IMR-90 (cell line): ENCODE measurements at regions not wholly inside any gene's neighbourhood (a gene's known extent, or its start where the extent isn't known, plus 50 kb on each side); places are given as distances from the start of the nearest gene placed in this dataset.

Experiments used
- ATAC-seq: fragments of 200-7000 bp; cut with Tn5 transposase; 2 replicates; pipeline ENCODE4 v1.9.1; 2020; ENCODE audit warnings: low read depth, mild to moderate bottlenecking, moderate library complexity
- BruUV-seq: library from RNA; stranded (reverse); fragments of 400-500 nt; replicated peaks from 2 replicates; lab custom pipeline; 2021; lab: Mats Ljungman, UMichigan
- CTCF ChIA-PET: fragments of 300-600 bp; formaldehyde crosslinking; extraction: SDS; loops from one replicate; lab custom pipeline; 2021; ENCODE audit warnings: antibody characterized with exemption; lab: Yijun Ruan, JAX
- POLR2A ChIA-PET: fragments of 300-600 bp; sonication (Branson Sonifier 250); formaldehyde crosslinking; loops from one replicate; lab custom pipeline; 2022; ENCODE audit warnings: antibody characterized with exemption; ENCODE audit not compliant: unreplicated experiment; lab: Charles Lee
- DNase-seq: peaks from one replicate; pipeline ENCODE4 v3.0.0; 2013
- H2AFZ ChIP-seq: replicated peaks from 2 replicates; pipeline ENCODE3; 2013; ENCODE audit warnings: low read length, mild to moderate bottlenecking; ENCODE audit not compliant: poor library complexity
- H2AK5ac ChIP-seq: 2 replicates; pipeline ENCODE4 v1.6.1; 2013; ENCODE audit warnings: low read depth, low read length, inconsistent platforms
- H2AK9ac ChIP-seq: replicated peaks from 2 replicates; pipeline ENCODE3; 2013; ENCODE audit warnings: mild to moderate bottlenecking, low read depth, low read length, moderate library complexity; ENCODE audit not compliant: poor library complexity
- H2BK120ac ChIP-seq: 2 replicates; pipeline ENCODE4 v1.6.1; 2013; ENCODE audit warnings: low read depth, low read length, inconsistent platforms
- H2BK15ac ChIP-seq: 3 replicates; pipeline ENCODE4 v1.6.1; 2013; ENCODE audit warnings: low read depth, low read length, inconsistent platforms
- H2BK20ac ChIP-seq: 2 replicates; pipeline ENCODE4 v1.6.1; 2013; ENCODE audit warnings: low read depth, mild to moderate bottlenecking, inconsistent platforms, low read length, moderate library complexity
- H2BK5ac ChIP-seq: 2 replicates; pipeline ENCODE4 v1.6.1; 2013; ENCODE audit warnings: mild to moderate bottlenecking, low read depth, low read length, inconsistent platforms; ENCODE audit not compliant: poor library complexity, severe bottlenecking
- H3K14ac ChIP-seq: replicated peaks from 2 replicates; pipeline ENCODE4 v1.6.1; 2013; ENCODE audit warnings: low read depth, low read length, inconsistent platforms
- H3K18ac ChIP-seq: 2 replicates; pipeline ENCODE4 v1.6.1; 2013; ENCODE audit warnings: low read depth, low read length, control low read depth
- H3K23ac ChIP-seq: 2 replicates; pipeline ENCODE4 v1.6.1; 2013; ENCODE audit warnings: low read depth, low read length, inconsistent platforms
- H3K27ac ChIP-seq: 2 replicates; pipeline ENCODE4 v1.5.1; 2013; ENCODE audit warnings: mild to moderate bottlenecking, control low read depth, low read length; ENCODE audit not compliant: insufficient read depth
- H3K27me3 ChIP-seq: 2 replicates; pipeline ENCODE4 v1.6.1; 2013; ENCODE audit warnings: low read length; ENCODE audit not compliant: control insufficient read depth, insufficient read depth
- H3K36me3 ChIP-seq: 2 replicates; pipeline ENCODE4 v1.6.1; 2013; ENCODE audit warnings: low read length, mixed read lengths; ENCODE audit not compliant: control insufficient read depth, insufficient read depth
- H3K4ac ChIP-seq: 2 replicates; pipeline ENCODE4 v1.6.1; 2013; ENCODE audit warnings: low read depth, low read length, inconsistent platforms
- H3K4me1 ChIP-seq: 2 replicates; pipeline ENCODE4 v1.6.1; 2013; ENCODE audit warnings: low read length, mixed read lengths; ENCODE audit not compliant: control insufficient read depth, insufficient read depth
- H3K4me2 ChIP-seq: 2 replicates; pipeline ENCODE4 v1.6.1; 2013; ENCODE audit warnings: low read depth, mild to moderate bottlenecking, control low read depth, low read length, moderate library complexity
- H3K4me3 ChIP-seq: 2 replicates; pipeline ENCODE4 v1.5.1; 2013; ENCODE audit warnings: low read depth, mild to moderate bottlenecking, control low read depth, low read length, moderate library complexity; ENCODE audit not compliant: insufficient read depth
- H3K56ac ChIP-seq: 2 replicates; pipeline ENCODE4 v1.6.1; 2013; ENCODE audit warnings: low read length, inconsistent platforms; ENCODE audit not compliant: insufficient read depth; ENCODE audit errors: extremely low read depth
- H3K79me1 ChIP-seq, 2 experiments: 2 replicates each; pipeline ENCODE4 v1.6.1; 2013; ENCODE audit warnings: low read length in 2 of 2, inconsistent platforms in 1 of 2, low read depth in 1 of 2
- H3K9ac ChIP-seq: 2 replicates; pipeline ENCODE4 v1.6.1; 2013; ENCODE audit warnings: low read depth, low read length, control low read depth
- H3K9me1 ChIP-seq: 2 replicates; pipeline ENCODE4 v1.6.1; 2013; ENCODE audit warnings: low read length, inconsistent platforms; ENCODE audit not compliant: insufficient read depth
- H3K9me3 ChIP-seq: 2 replicates; pipeline ENCODE4 v1.6.1; 2013; ENCODE audit warnings: low read length; ENCODE audit not compliant: control insufficient read depth, insufficient read depth
- H4K20me1 ChIP-seq: 2 replicates; pipeline ENCODE4 v1.6.1; 2013; ENCODE audit warnings: low read length, inconsistent platforms; ENCODE audit not compliant: insufficient read depth
- H4K5ac ChIP-seq: 2 replicates; pipeline ENCODE4 v1.6.1; 2013; ENCODE audit warnings: mild to moderate bottlenecking, low read depth, low read length, control low read depth
- H4K8ac ChIP-seq, 2 experiments: 2 replicates each; pipeline ENCODE4 v1.6.1; 2013; ENCODE audit warnings: low read depth in 2 of 2, low read length in 2 of 2, control low read depth in 1 of 2, inconsistent platforms in 1 of 2
- H4K91ac ChIP-seq: 2 replicates; pipeline ENCODE4 v1.6.1; 2013; ENCODE audit warnings: low read depth, low read length, inconsistent platforms; ENCODE audit not compliant: insufficient read depth
- BHLHE40 ChIP-seq: fragments of 150-350 bp; IDR thresholded peaks from 2 replicates; pipeline ENCODE4 v1.6.1; 2016; ENCODE audit warnings: mild to moderate bottlenecking, low read depth, low read length
- CEBPB ChIP-seq: IDR thresholded peaks from 2 replicates; pipeline ENCODE4 v1.6.1; 2012; ENCODE audit warnings: low read depth, low read length, improper control_type of control experiment
- CHD1 ChIP-seq: IDR thresholded peaks from 2 replicates; pipeline ENCODE4 v1.6.1; 2012; ENCODE audit warnings: low read depth, low read length, improper control_type of control experiment
- CTCF ChIP-seq: conservative IDR thresholded peaks from 2 replicates; pipeline ENCODE4 v1.5.1; 2012; ENCODE audit warnings: mild to moderate bottlenecking, low read depth, low read length, improper control_type of control experiment
- ELK1 ChIP-seq: fragments of 150-350 bp; IDR thresholded peaks from 2 replicates; pipeline ENCODE4 v1.6.1; 2016; ENCODE audit warnings: low read depth, mild to moderate bottlenecking, low read length, moderate library complexity, borderline replicate concordance
- FOS ChIP-seq: fragments of 150-350 bp; IDR thresholded peaks from 2 replicates; pipeline ENCODE4 v1.6.1; 2016; ENCODE audit warnings: low read depth, low read length
- MAFK ChIP-seq: IDR thresholded peaks from 2 replicates; pipeline ENCODE4 v1.6.1; 2012; ENCODE audit warnings: low read depth, low read length, improper control_type of control experiment
- MAZ ChIP-seq: IDR thresholded peaks from 2 replicates; pipeline ENCODE4 v1.6.1; 2012; ENCODE audit warnings: low read depth, mild to moderate bottlenecking, low read length, improper control_type of control experiment, moderate library complexity, borderline replicate concordance
- MXI1 ChIP-seq: IDR thresholded peaks from 2 replicates; pipeline ENCODE4 v1.6.1; 2012; ENCODE audit warnings: low read depth, mild to moderate bottlenecking, low read length, moderate library complexity, borderline replicate concordance
- NFE2L2 ChIP-seq: fragments of 150-350 bp; IDR thresholded peaks from 2 replicates; pipeline ENCODE4 v1.6.1; 2016; ENCODE audit warnings: low read depth, mild to moderate bottlenecking, low read length
- POLR2A ChIP-seq: IDR thresholded peaks from 2 replicates; pipeline ENCODE4 v1.6.1; 2012; ENCODE audit warnings: mild to moderate bottlenecking, low read depth, low read length
- RAD21 ChIP-seq: IDR thresholded peaks from 2 replicates; pipeline ENCODE4 v1.6.1; 2012; ENCODE audit warnings: low read length, improper control_type of control experiment
- RFX5 ChIP-seq: IDR thresholded peaks from 2 replicates; pipeline ENCODE4 v1.8.0; 2012; ENCODE audit warnings: low read depth, mild to moderate bottlenecking, low read length, moderate library complexity
- SMC3 ChIP-seq: fragments of 150-350 bp; IDR thresholded peaks from 2 replicates; pipeline ENCODE4 v1.6.1; 2016; ENCODE audit warnings: low read depth, mild to moderate bottlenecking, antibody characterized with exemption, low read length, moderate library complexity
- USF2 ChIP-seq: fragments of 150-350 bp; IDR thresholded peaks from 2 replicates; pipeline ENCODE4 v1.6.1; 2017; ENCODE audit warnings: mild to moderate bottlenecking, antibody characterized with exemption, low read length, low read depth
- WGBS, 2 experiments: methylation state at CpG; one replicate each; pipeline versions ENCODE4 v1.1.5 to v1.1.7; 2013; ENCODE audit warnings: missing lambda C conversion rate in 2 of 2; ENCODE audit not compliant: insufficient read length in 1 of 2; ENCODE audit errors: extremely low coverage in 2 of 2; 5-methylcytosine and 5-hydroxymethylcytosine counted together
- dilution Hi-C: fragments of 300-500 bp; cut with HindIII; formaldehyde crosslinking; loops from one replicate; pipeline ENCODE4 v1.14.3; 2018; ENCODE audit warnings: low sequenced_read_pairs; ENCODE audit not compliant: unreplicated experiment
- in situ Hi-C: fragments of 300-500 bp; cut with MboI; formaldehyde crosslinking; loops from 3 replicates; pipeline ENCODE4 v1.14.3; 2019; ENCODE audit warnings: low sequenced_read_pairs, inconsistent platforms, mixed read lengths
- intact Hi-C: fragments of 100-400 bp; cut with micrococcal nuclease; formaldehyde crosslinking; loops from 2 replicates; pipeline ENCODE4 v1.10.0; 2022

GRCh38 chr1:228830185-228830953 is 95.1 kb downstream of the RHOU start:
- H3K27ac ChIP-seq: no peak overlapping the region
- no peak overlapping the region for H2BK120ac ChIP-seq
- H2BK5ac ChIP-seq: no peak overlapping the region
- H4K91ac ChIP-seq: no peak overlapping the region
- ATAC-seq (no peak), DNase-seq (no peak)
- H4K8ac ChIP-seq: no peak overlapping the region
- no TSS peak for BruUV-seq
- 81% methylated on average over 5 of the region's 14 CpGs; no CpG with 5 or more reads in 1 of the 2 experiments for WGBS, 2 experiments
- ChIA-PET CTCF (no interaction called here), POLR2A (no interaction called here)
- H3K4me3 ChIP-seq: no peak overlapping the region
- no peak overlapping the region for H3K23ac ChIP-seq
- intact Hi-C loops (loop anchor here (10.0 kb wide), 1 partner anchor 394 kb away; no protein-coding TSS in a partner anchor), in situ Hi-C loops (no loop called here), dilution Hi-C loops (no loop called here)
- H3K4ac ChIP-seq: no peak overlapping the region
- H2AFZ ChIP-seq: no peak overlapping the region
- H2BK20ac ChIP-seq: no peak overlapping the region
- H3K79me1 ChIP-seq: no peaks in the 10 kb centered on the region
- H3K9ac ChIP-seq: no peak overlapping the region
- H3K56ac ChIP-seq: no peak overlapping the region
- no peak overlapping the region; the same call in 1 of the 2 replicates for H3K4me2 ChIP-seq
- no peaks in the 10 kb centered on the region for H4K20me1 ChIP-seq
- no peak overlapping the region; the same call in 2 of the 3 replicates for H2BK15ac ChIP-seq
- H2AK5ac ChIP-seq: no peak overlapping the region
- H2AK9ac ChIP-seq: no peak overlapping the region
- no peak overlapping the region for H4K5ac ChIP-seq
- no peak overlapping the region for H3K14ac ChIP-seq
- H3K9me3 ChIP-seq: no peaks in the 10 kb centered on the region
- no peaks in the 10 kb centered on the region for H3K36me3 ChIP-seq
- H3K9me1 ChIP-seq: no peaks in the 10 kb centered on the region; the same call in 1 of the 2 replicates
- no peak overlapping the region for H3K18ac ChIP-seq
- peaks cover 7% of the 10 kb centered on the region; the same call in 1 of the 2 replicates for H3K4me1 ChIP-seq
- H3K27me3 ChIP-seq: peaks cover 22% of the 10 kb centered on the region
- TF ChIP-seq BHLHE40 (no peak), SMC3 (no peak), RAD21 (no peak), POLR2A (no peak), MXI1 (no peak), FOS (no peak), CEBPB (no peak), ELK1 (no peak), USF2 (no peak), MAFK (no peak), CTCF (no peak), RFX5 (no peak), NFE2L2 (no peak), CHD1 (no peak), MAZ (no peak)
